ENCODE measurements at regions not wholly inside any gene's neighbourhood (a gene's known extent, or its start where the extent isn't known, plus 50 kb on each side); places are given as distances from the start of the nearest gene placed in this dataset.

DNA sequence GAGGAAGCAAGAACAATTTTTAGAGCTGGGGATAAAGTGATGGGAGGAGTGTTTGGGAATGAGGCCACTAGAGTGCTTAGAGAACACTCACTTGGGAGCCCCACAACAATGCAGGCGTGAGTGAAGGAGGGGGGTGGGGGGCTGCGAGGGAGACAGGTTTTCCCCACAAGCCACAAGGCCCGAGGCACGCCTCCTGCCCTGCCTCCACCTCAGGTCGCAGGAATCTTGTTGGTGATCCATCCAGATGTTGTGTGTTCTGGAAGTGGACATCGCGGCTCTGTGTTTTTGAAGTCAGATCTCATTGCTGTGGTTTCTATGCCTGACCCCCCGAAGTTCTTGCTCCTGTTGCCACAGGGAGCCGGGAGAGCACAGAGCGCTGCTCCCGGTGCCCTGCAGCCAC lies 178.0 kb upstream of the BMPER start:
- TF ChIP-seq POLR2A (IDR thresholded peaks at IDR 0.05): no peak
- TF ChIP-seq, protein P1, sequence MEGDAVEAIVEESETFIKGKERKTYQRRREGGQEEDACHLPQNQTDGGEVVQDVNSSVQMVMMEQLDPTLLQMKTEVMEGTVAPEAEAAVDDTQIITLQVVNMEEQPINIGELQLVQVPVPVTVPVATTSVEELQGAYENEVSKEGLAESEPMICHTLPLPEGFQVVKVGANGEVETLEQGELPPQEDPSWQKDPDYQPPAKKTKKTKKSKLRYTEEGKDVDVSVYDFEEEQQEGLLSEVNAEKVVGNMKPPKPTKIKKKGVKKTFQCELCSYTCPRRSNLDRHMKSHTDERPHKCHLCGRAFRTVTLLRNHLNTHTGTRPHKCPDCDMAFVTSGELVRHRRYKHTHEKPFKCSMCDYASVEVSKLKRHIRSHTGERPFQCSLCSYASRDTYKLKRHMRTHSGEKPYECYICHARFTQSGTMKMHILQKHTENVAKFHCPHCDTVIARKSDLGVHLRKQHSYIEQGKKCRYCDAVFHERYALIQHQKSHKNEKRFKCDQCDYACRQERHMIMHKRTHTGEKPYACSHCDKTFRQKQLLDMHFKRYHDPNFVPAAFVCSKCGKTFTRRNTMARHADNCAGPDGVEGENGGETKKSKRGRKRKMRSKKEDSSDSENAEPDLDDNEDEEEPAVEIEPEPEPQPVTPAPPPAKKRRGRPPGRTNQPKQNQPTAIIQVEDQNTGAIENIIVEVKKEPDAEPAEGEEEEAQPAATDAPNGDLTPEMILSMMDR (IDR thresholded peaks at IDR 0.05): no peak

Measured in heart left ventricle (tissue), 13 donors.